ENCODE measurements at regions not wholly inside any gene's neighbourhood (a gene's known extent, or its start where the extent isn't known, plus 50 kb on each side); places are given as distances from the start of the nearest gene placed in this dataset.
"Not testable (repeated sequence)": the region's sequence is repeated elsewhere in the genome, so short reads cannot be mapped to it uniquely, and the experiment has no call there.

GRCh38 chr12:114836609-114837008, 152.6 kb upstream of the TBX3 start:
- H3K36me3 Mint-ChIP-seq (ENCODE audit: low read depth): no peaks in the 10 kb centered on the region
- ATAC-seq (no peak), DNase-seq (no peak)
- H3K9me3 Mint-ChIP-seq: no peaks in the 10 kb centered on the region
- H3K4me1 Mint-ChIP-seq (ENCODE audit: low read depth): no peaks in the 10 kb centered on the region
- TF ChIP-seq, protein P1, sequence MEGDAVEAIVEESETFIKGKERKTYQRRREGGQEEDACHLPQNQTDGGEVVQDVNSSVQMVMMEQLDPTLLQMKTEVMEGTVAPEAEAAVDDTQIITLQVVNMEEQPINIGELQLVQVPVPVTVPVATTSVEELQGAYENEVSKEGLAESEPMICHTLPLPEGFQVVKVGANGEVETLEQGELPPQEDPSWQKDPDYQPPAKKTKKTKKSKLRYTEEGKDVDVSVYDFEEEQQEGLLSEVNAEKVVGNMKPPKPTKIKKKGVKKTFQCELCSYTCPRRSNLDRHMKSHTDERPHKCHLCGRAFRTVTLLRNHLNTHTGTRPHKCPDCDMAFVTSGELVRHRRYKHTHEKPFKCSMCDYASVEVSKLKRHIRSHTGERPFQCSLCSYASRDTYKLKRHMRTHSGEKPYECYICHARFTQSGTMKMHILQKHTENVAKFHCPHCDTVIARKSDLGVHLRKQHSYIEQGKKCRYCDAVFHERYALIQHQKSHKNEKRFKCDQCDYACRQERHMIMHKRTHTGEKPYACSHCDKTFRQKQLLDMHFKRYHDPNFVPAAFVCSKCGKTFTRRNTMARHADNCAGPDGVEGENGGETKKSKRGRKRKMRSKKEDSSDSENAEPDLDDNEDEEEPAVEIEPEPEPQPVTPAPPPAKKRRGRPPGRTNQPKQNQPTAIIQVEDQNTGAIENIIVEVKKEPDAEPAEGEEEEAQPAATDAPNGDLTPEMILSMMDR (IDR thresholded peaks at IDR 0.05): no peak
- ChIA-PET CTCF (no interaction called here), POLR2A (no interaction called here)
- H3K27ac Mint-ChIP-seq: no peak overlapping the region
- H3K27me3 Mint-ChIP-seq: no peaks in the 10 kb centered on the region
- intact Hi-C loops (cut with micrococcal nuclease): no loop called here
- no peak overlapping the region for H3K4me3 Mint-ChIP-seq

DNA sequence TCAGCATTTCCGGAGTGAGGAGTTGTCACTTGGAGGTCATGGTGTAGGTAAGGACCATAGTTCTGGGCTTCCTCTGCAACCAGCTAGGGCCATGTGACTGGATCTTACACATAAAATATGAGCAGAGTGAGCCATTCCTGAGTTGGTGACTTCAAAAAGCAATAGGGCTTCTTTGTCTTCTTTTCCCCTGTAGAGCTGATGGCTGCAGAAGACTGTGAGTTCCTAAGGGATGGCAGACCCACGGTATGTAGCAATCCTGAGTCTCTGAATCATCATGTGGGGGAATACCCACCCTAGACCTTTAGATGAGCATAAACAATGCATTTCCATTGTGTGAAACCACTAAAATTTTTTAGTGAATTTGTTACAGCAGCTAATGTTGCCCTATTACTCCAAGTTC, 151.1 kb upstream of the TBX3 start:
- ATAC-seq: no peak
- Mint-ChIP-seq H3K9me3 (no peaks in the 10 kb centered on the region), H3K36me3 (ENCODE audit: low read depth) (no peaks in the 10 kb centered on the region), H3K4me3 (no peak overlapping the region), H3K4me1 (ENCODE audit: low read depth) (no peaks in the 10 kb centered on the region), H3K27ac (no peak overlapping the region), H3K27me3 (no peaks in the 10 kb centered on the region)
- intact Hi-C loops (cut with micrococcal nuclease): no loop called here
- TF ChIP-seq, protein P1 (IDR thresholded peaks at IDR 0.05): no peak
- ChIA-PET POLR2A (no interaction called here), CTCF (interaction anchor here (0.8 kb wide), 1 partner anchor 9 kb away, joined by 3 read pairs; no protein-coding TSS in a partner anchor)
- DNase-seq: no peak

GRCh38 chr12:114834621-114835020, 150.6 kb upstream of the TBX3 start:
- intact Hi-C loops (cut with micrococcal nuclease): no loop called here
- TF ChIP-seq, protein P1 (IDR thresholded peaks at IDR 0.05): no peak
- no peaks in the 10 kb centered on the region for H3K36me3 Mint-ChIP-seq (ENCODE audit: low read depth)
- no peaks in the 10 kb centered on the region for H3K9me3 Mint-ChIP-seq
- no peak overlapping the region for H3K27ac Mint-ChIP-seq
- no peak for DNase-seq
- no peaks in the 10 kb centered on the region for H3K27me3 Mint-ChIP-seq
- ATAC-seq: no peak
- ChIA-PET CTCF (interaction anchor here (0.8 kb wide), 1 partner anchor 9 kb away, joined by 3 read pairs; no protein-coding TSS in a partner anchor), POLR2A (no interaction called here)
- no peak overlapping the region for H3K4me3 Mint-ChIP-seq
- H3K4me1 Mint-ChIP-seq (ENCODE audit: low read depth): no peaks in the 10 kb centered on the region

GRCh38 chr12:114829833-114830232, 145.9 kb upstream of the TBX3 start:
- Mint-ChIP-seq H3K27me3 (no peaks in the 10 kb centered on the region), H3K36me3 (ENCODE audit: low read depth) (no peaks in the 10 kb centered on the region), H3K9me3 (no peaks in the 10 kb centered on the region), H3K27ac (no peak overlapping the region), H3K4me1 (ENCODE audit: low read depth) (no peaks in the 10 kb centered on the region), H3K4me3 (no peak overlapping the region)
- no peak for DNase-seq
- POLR2A ChIA-PET: no interaction called here
- TF ChIP-seq, protein P1 (IDR thresholded peaks at IDR 0.05): no peak
- intact Hi-C loops (cut with micrococcal nuclease): no loop called here
- no peak for ATAC-seq
- CTCF ChIA-PET: no interaction called here

GRCh38 chr12:114829244-114829643, 145.3 kb upstream of the TBX3 start:
- H3K9me3 Mint-ChIP-seq; intact Hi-C loops (cut with micrococcal nuclease); POLR2A ChIA-PET; H3K27ac Mint-ChIP-seq; H3K4me3 Mint-ChIP-seq; CTCF ChIA-PET; H3K27me3 Mint-ChIP-seq; H3K36me3 Mint-ChIP-seq (ENCODE audit: low read depth); H3K4me1 Mint-ChIP-seq (ENCODE audit: low read depth); DNase-seq; ATAC-seq: not testable (repeated sequence)

DNA sequence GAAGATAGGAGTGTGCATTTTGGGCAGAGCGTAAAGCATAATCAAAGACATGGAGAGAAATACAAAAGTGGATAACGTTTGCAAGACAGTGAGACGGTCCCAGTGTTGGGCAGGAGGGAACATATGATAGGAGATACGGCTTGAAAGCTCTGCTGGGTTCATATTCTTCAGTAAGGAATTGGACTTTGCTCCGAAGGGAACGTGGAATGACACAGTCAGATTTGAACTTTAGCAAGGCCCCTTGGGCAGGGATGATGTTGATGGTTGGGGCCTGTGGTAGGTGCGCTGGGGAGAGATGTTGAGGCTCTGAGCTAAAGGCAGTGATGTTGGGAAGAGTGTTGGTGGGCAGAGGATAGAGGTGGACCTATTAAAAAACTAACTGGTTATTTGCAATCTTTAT, 143.5 kb upstream of the TBX3 start:
- no peaks in the 10 kb centered on the region for H3K27me3 Mint-ChIP-seq
- intact Hi-C loops (cut with micrococcal nuclease): no loop called here
- no peaks in the 10 kb centered on the region for H3K9me3 Mint-ChIP-seq
- no peak for ATAC-seq
- CTCF ChIA-PET: no interaction called here
- H3K4me3 Mint-ChIP-seq: no peak overlapping the region
- no peak overlapping the region for H3K27ac Mint-ChIP-seq
- TF ChIP-seq, protein P1 (IDR thresholded peaks at IDR 0.05): no peak
- POLR2A ChIA-PET: no interaction called here
- H3K4me1 Mint-ChIP-seq (ENCODE audit: low read depth): no peaks in the 10 kb centered on the region
- no peaks in the 10 kb centered on the region for H3K36me3 Mint-ChIP-seq (ENCODE audit: low read depth)
- no peak for DNase-seq

All from activated CD8-positive, alpha-beta T cell treated with anti-CD3 and anti-CD28 coated beads for 36 hours (primary cell).